ENCODE measurements at regions not wholly inside any gene's neighbourhood (a gene's known extent, or its start where the extent isn't known, plus 50 kb on each side); places are given as distances from the start of the nearest gene placed in this dataset.

- TF ChIP-seq CTCF (IDR thresholded peaks at IDR 0.05; ENCODE audit: poor library complexity), result no peak
- TF ChIP-seq EZH2phosphoT487 (IDR thresholded peaks at IDR 0.05; ENCODE audit: low read depth, severe bottlenecking, unreplicated experiment), result no peak
These were observed 1119.8 kb upstream of the LRRTM3 start for GRCh38 chr10:65805993-65806392.

Measured in hepatocyte (in vitro differentiated cells).